ENCODE measurements at regions not wholly inside any gene's neighbourhood (a gene's known extent, or its start where the extent isn't known, plus 50 kb on each side); places are given as distances from the start of the nearest gene placed in this dataset.

GRCh38 chr3:145776782-145777408 lies 384.1 kb downstream of the PLOD2 start:
- H3K27me3 ChIP-seq (replicated peaks; ENCODE audit: insufficient read depth): no peaks in the 10 kb centered on the region
- no peak overlapping the region for H3K27ac ChIP-seq
- H3K36me3 ChIP-seq: no peaks in the 10 kb centered on the region
- DNase-seq (ENCODE audit: low spot score): peak; percentile 36
- H3K9me3 ChIP-seq: no peaks in the 10 kb centered on the region
- 69% methylated on average over 4 of the region's 4 CpGs for whole genome bisulfite sequencing
- no peak overlapping the region for H3K4me3 ChIP-seq
- no peaks in the 10 kb centered on the region for H3K4me1 ChIP-seq (replicated peaks)
- intact Hi-C loops (cut with DNase I): loop anchor here (10.0 kb wide), 1 partner anchor 428 kb away; no protein-coding TSS in a partner anchor
- TF ChIP-seq CTCF (IDR thresholded peaks at IDR 0.05) (peak in 2 of 4 experiments; percentile 34 to 51), POLR2A (IDR thresholded peaks at IDR 0.05) (no peak), POLR2AphosphoS5 (IDR thresholded peaks at IDR 0.05) (no peak)

- Histone ChIP-seq H3K4me3 (no peak overlapping the region), H3K27me3 (replicated peaks; ENCODE audit: insufficient read depth) (no peaks in the 10 kb centered on the region), H3K4me1 (replicated peaks) (no peaks in the 10 kb centered on the region), H3K36me3 (no peaks in the 10 kb centered on the region), H3K27ac (no peak overlapping the region), H3K9me3 (no peaks in the 10 kb centered on the region)
- no peak for TF ChIP-seq CTCF (IDR thresholded peaks at IDR 0.05)
- TF ChIP-seq POLR2A (IDR thresholded peaks at IDR 0.05): no peak
- no peak for TF ChIP-seq POLR2AphosphoS5 (IDR thresholded peaks at IDR 0.05)
- intact Hi-C loops (cut with DNase I): no loop called here
- 79% methylated on average over 4 of the region's 4 CpGs for WGBS
- DNase-seq (ENCODE audit: low spot score): no peak
These were observed 380.7 kb downstream of the PLOD2 start for GRCh38 chr3:145780301-145780700.

- no peaks in the 10 kb centered on the region for H3K27me3 ChIP-seq (replicated peaks; ENCODE audit: insufficient read depth)
- H3K9me3 ChIP-seq: no peaks in the 10 kb centered on the region
- no peaks in the 10 kb centered on the region for H3K36me3 ChIP-seq
- TF ChIP-seq POLR2A (IDR thresholded peaks at IDR 0.05): no peak
- no peak for TF ChIP-seq CTCF (IDR thresholded peaks at IDR 0.05)
- no peak for TF ChIP-seq POLR2AphosphoS5 (IDR thresholded peaks at IDR 0.05)
- intact Hi-C loops (cut with DNase I): no loop called here
- H3K4me1 ChIP-seq (replicated peaks): no peaks in the 10 kb centered on the region
- H3K27ac ChIP-seq: no peak overlapping the region
- H3K4me3 ChIP-seq: no peak overlapping the region
- no peak for DNase-seq (ENCODE audit: low spot score)
These were observed 375.3 kb downstream of the PLOD2 start for GRCh38 chr3:145785668-145786067.

- H3K27me3 ChIP-seq (replicated peaks; ENCODE audit: insufficient read depth): no peaks in the 10 kb centered on the region
- no peaks in the 10 kb centered on the region for H3K9me3 ChIP-seq
- no peaks in the 10 kb centered on the region for H3K36me3 ChIP-seq
- H3K4me3 ChIP-seq: no peak overlapping the region
- H3K4me1 ChIP-seq (replicated peaks): no peaks in the 10 kb centered on the region
- no peak for TF ChIP-seq CTCF (IDR thresholded peaks at IDR 0.05)
- TF ChIP-seq POLR2A (IDR thresholded peaks at IDR 0.05): no peak
- TF ChIP-seq POLR2AphosphoS5 (IDR thresholded peaks at IDR 0.05): no peak
- intact Hi-C loops (cut with DNase I): no loop called here
- DNase-seq (ENCODE audit: low spot score): no peak
- 89% methylated on average over 3 of the region's 3 CpGs for WGBS
- no peak overlapping the region for H3K27ac ChIP-seq
These were observed 363.0 kb downstream of the PLOD2 start for GRCh38 chr3:145798007-145798406.
